DMS 273 treated with DMSO at 0.1 percent for 48 hours (cell line): ENCODE measurements at regions not wholly inside any gene's neighbourhood (a gene's known extent, or its start where the extent isn't known, plus 50 kb on each side); places are given as distances from the start of the nearest gene placed in this dataset.

Experiments
- DNase-seq: peaks from one replicate; lab custom pipeline; 2025; lab: John Stamatoyannopoulos, UW

DNA sequence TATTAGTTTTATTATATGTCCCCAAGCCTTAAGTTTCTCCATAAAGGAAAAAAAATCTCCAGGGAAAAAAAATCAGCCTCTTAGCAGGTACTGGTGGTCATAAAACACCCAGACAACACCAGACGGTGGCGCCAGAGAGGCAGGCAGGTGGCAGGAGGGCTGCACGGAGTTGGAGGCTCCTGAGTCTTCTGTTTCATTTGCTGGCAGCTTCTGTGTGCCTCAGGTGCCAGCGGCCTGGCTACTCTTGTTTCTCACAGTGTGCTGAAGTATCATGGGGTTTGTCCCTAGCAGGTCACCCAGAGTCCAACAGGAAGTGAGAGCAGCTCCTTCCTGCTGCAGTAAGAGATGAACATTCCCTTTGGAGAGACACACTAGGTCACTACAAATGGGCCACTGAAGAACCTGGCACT lies 123.3 kb upstream of the GADD45A start:
- peak; percentile 76 for DNase-seq

DNA sequence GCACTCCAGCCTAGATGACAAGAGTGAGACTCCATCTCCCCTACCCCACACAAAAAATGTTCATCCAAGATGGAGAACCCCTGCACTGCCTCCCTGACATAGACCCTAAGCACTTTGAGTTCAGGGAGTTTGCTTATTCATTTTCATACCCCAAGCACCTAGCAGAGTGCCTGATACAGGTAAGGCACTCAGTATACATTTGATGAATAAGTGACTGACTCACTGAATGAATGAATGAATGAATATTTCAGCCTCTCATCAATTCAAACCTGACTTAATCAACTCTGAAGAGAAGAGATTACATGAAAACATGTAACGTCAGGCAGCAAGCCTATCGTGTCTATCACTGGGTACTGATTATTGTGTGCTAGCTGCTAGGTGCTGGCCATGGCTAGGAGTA lies 121.3 kb upstream of the GADD45A start:
- DNase-seq, result no peak

DNA sequence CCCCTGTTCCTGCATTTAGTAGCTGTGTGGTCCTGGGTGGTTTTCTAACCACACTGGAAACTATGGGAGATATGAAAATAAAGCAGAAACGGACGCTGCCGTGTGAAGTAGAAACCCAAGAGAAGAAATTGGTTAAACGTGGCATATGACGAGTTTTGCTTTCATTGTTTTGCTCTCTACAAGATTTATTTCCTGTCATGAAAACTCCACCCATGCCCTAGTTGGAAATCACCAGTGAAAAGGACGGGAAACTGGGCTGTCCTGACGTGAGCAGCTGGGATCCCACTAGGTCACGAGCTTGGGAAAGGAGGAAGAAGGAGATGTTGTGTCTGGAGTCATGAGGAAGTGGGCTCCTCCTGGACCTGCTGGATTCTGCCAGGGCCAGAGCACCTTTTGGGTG lies 120.8 kb upstream of the GADD45A start:
- DNase-seq, result no peak

DNA sequence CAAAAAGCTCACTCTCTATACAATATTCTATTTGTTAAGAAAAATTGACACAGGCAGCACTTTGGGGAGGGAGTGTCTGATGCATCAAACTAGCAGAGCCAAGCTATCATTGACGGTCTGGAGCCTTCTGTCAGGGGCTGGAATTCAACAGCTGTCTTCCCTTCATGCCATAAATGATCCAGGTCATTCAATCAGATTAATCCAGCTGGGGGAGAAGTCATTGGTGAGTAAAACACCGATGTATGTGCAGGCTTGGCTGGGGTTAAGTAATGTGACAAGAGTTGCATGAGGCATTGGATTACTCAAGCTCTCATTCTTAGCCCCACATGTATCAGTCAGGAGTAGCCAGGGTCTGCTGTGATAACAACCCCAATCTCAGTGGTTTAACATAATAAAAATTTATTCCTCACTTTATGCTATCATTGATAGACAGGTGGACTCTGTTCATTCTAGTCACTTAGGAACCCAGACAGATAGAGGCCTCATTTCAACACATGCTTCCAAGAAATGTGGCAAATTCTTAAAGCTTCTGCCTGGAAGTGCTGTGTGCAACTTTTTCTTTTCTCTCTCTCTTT lies 118.1 kb upstream of the GADD45A start:
- DNase-seq, result peak; percentile 73

DNA sequence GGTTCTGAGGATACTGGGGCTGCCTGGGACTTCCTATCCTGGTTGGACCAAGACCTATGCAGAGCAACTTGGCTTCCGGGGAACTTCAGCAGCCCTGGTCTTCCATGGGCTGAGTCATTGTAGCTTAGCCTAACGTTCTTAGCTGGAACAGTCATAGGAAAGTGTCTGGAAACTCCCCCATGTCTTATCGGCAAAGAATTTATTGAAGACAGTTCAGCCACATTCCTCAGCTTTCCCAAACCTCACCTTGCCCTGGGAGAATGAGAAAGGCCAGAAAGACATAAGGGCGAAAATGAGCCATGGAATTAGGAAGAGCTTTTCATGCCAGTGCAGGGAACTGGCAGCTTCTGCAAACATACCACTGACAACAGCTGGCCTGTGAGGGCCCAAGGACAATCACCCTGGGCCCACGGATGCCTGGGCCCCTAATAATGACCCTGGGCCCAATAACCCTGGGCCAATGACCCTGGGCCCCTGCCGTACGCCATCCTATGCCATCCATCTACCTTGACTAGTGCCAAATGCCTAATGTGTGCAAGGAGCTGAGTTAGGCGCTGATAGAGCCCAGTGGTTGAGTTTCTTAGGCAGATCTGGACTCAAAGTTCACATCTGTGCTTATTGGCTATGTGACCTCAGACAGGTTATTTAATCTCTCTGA lies 114.4 kb upstream of the GADD45A start:
- no peak for DNase-seq

DNA sequence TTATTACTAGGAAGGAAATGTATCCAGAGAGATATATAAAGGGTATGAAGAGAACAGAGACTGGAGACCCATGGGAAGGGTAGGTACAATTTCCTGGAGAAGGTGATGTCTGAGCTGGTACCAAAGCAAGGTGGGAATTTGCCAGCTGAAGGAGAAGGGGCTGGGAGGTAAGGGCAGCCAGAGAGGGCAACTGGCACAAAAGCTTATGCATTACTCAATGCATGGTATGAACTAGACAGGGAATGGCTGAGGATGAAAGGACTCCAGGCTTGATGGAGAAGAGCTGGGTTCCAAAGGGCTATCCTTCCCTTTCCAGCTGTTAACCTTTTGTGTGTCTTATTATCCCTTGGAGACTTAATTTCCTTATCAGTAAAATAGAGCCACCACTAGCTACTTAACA lies 113.6 kb upstream of the GADD45A start:
- DNase-seq, result no peak

DNA sequence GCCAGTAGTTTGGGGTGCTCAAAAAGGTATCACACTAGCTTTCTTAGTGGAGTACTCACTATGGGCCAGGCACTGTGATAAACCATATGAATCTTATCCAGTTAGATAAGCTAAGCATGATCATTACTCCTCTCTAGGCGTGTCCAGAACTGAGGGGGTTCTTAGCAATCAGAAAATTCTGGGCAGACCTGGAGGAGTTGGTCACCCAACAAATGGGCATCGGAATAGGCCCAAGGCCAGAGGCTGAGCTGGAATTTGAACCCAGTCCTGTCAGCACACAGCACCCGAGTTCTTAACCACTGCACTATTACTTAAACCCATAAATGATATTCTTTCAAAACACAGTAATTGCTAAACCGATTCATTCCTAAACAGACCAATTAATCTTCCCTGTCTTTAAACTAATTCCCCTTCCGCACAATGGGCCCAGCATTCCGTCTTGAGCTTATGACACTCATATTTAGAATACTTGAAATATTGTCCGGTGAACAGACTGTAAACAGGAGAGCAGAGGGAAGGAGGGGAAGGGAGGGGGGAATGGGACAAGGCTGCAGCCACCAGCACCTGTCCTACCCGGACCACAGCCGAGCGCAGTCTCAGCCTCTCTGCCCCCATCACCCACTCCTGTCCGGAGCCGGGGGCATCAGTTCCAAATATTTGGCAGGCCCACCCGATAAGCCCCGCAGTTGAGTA lies 113.0 kb upstream of the GADD45A start:
- DNase-seq, result no peak

DNA sequence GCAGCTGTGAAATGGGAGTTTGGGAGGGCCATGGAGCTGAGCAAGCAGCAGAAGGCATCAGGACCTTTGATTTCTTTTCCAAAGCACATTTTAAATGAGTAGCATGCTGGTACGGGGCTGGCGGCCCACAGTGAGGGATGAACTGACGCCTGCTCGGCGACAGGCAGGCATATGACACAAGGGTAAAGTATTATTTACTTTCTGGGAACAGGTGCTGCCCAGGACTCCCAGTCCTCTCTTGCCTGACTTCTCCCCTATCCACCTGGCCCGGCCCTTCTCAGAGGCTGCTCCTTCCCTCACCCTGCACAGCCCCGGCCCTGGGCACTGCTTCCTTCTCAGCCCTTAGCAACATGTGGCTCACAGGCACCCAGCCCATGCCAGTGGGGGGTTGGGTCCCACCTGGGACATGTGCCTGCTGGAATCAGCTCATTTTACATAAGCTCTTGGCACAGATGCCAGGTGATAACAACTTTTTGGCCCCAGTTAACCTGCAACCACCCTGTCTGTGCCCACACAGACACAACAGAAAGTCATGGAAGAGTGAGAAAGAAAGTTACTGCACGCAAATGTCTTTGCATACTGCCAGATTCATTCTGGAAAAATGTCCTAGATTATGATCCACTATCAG lies 112.3 kb upstream of the GADD45A start:
- DNase-seq, result peak; percentile 81

DNA sequence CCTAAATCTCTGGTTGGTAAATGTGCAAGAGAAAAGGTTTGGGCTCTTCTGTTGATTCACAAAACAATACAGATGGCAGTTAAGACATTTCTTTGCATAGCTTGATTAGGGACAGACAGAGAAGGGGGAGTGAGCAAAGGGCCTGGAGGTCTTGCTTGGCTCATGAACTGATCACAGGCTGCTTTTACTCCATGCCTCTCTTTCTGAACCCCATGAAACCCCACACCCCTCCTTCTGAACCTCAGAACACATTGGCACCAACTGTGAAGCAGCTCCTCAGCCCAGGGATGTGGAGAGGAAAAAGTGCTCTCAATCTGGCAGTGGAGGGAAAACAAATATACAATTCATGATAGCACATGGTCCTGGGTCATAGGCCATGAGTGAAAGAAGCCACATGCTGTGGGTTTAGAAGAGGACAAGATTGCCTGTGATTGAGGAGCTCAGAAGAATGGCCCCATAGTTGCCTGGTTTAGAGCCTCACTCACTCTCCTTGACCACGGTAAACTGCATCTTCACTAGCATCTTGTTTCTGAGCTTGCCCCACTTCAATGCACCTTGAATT lies 111.6 kb upstream of the GADD45A start:
- peak; percentile 77 for DNase-seq

DNA sequence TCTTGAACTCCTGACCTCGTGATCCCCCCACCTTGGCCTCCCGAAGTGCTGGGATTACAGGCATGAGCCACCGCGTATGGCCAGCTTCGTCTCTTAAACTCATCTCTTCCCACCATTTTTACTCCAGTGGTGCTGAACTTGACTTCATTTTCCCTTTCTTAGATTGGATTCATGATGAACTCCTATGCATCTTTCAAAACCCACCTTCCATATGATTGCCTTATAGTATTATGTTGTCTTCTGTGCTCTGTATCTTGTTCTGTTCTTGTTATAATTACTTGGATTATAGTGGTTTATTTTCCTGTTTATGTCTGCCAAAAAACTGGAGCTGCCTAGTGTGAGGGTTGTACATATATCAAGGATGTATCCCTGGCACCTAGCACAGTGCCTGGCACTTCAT lies 110.8 kb upstream of the GADD45A start:
- no peak for DNase-seq

DNA sequence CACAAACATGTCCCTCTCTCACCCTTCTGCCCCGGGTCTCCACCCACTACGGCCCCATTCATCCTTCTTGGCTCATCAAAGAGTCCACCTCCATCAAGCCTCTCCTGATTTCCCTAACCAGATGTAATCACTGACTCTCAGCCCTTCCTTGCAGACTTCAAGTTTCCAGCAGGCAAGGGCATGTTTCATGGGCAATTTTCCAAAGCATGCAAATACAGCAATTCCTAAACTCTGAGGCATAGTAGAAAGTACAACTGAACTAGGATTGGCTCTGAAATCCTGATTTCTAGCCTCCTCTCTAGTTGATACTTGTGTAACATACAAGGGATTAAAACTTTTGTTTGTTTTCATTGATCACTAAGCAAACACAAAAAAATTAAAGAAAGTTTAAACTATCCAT lies 109.1 kb upstream of the GADD45A start:
- DNase-seq, result peak; percentile 71

DNA sequence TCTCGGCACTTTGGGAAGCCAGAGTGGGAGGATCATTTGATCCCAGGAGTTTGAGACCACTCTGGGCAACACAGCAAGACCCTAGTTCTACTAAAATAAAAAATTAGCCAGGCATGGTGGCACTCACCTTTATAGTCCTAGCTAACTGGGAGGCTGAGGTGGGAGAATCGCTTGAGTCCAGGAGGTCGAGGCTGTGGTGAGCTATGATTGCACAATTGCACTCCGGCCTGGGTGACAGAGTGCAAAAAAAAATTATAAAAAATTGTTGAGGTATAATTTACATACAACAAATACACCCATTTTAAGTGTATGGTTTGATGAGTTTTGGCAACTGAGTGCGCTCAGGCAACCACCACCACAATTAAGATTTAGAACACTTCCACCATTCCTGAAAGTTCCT lies 108.5 kb upstream of the GADD45A start:
- DNase-seq, result no peak

DNA sequence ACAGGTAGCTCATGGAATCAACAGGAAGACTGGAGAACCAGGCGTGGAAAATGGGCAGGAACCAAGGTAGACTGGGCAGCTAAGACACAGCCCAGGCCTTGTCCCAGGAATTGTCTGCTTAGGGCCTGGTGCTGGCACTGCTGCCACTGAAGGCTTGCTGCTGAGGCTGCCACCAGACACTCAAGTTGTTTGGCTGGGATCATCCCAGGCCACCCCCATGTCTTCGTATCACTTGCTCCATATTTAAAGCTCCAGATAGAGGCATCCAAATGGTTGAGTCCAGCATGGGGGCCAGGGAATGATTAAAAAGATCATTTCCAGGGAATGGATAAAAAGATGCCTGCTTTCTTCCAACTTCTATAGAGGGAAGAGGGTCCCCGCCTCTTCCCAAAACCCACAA lies 107.4 kb upstream of the GADD45A start:
- no peak for DNase-seq

DNA sequence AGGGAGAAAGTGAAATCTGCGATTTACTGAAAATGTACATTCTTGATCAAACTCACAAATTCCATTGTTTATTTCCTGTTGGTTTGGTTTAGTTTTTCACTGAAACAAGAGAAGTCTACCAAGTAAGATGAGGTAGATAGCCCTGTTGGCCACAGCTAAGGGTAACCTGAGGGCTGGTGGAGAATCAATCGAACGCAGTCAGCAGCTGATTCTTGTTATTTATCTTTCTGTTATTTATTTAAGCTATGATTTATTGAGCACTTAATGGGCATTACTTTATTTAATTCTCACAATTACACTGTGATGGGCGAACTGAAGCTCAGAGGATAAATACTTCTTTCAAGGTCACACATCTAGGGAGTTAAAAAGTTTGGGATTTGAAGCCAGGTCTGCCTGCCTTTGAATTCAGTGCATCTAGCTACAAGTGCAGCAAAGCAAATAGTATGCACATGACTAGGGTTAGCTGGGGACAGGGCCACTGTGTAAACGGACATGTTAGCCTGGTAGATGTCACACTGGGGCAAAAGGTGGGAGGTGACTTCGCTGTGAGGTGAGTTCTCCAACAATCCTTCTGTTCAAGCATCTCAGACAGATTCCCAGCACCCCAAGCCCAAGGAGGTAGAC lies 106.5 kb upstream of the GADD45A start:
- no peak for DNase-seq

DNA sequence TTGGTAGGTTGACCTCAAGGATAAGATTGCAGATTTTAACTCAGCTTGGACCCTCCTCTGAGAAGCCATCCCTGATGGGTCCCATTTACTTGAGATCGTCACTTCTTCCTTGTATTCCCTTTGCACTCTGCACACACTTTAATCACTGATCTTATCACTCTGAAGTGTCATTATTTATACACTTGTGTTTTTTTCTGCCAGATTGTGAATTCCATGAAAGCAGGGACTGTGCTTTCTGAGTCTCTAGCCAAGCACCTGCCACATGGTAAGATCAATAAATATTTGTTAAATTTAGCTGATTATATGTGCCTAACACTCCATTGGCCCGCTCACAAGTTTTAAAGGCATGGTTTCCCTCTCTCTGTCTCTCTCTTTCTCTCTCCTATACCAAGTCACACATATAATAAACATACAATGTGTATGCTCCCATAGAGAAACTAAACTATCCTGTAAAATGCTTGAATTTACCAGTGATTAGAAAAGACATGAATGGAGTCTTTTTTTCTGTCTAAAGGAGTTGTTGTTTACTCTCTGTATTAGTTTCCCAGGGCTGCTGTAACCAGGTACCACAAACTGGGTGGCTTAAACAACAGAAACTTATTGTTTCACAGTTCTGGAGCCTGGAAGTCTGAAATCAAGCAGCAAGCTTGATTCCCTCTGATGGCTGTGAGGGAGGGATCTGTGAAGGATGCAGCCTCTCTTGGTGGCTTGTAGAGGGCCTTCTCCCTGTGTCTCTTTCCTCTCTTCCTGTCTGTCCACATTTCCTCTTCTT lies 105.2 kb upstream of the GADD45A start:
- DNase-seq, result no peak

DNA sequence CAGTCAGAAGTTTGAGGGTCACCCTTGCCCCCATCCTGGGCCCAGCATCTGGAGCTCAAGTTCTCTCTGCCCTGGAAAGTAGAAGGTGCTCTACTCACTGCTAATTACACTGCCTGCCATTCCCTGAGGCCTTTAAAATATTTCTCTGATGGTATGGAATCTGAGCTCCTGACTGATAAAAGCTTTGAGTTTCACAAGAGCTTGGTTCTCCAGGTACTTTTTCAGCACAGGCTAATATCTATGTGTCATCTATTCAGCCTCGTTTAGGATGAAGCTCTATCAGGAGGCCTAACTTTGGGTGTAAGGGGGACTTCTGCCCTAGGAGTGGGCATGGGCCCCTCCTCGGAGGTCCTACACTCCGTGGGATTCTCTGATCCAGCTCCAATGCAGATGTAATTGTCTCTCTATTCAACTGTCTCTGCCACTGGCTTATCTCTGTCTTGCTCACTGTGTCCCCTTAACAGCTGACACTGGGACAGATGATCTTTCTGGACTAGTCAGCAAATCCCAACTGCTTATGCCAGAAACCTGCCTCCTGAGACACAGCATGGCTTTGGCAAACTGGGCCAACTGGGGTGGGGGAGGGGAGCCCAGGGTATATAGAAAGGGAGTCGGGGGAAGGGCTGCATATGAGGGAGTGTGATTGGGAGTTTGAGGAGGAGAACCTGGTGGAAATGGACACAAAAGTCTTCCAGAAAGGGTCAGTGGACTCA lies 104.2 kb upstream of the GADD45A start:
- DNase-seq, result no peak

DNA sequence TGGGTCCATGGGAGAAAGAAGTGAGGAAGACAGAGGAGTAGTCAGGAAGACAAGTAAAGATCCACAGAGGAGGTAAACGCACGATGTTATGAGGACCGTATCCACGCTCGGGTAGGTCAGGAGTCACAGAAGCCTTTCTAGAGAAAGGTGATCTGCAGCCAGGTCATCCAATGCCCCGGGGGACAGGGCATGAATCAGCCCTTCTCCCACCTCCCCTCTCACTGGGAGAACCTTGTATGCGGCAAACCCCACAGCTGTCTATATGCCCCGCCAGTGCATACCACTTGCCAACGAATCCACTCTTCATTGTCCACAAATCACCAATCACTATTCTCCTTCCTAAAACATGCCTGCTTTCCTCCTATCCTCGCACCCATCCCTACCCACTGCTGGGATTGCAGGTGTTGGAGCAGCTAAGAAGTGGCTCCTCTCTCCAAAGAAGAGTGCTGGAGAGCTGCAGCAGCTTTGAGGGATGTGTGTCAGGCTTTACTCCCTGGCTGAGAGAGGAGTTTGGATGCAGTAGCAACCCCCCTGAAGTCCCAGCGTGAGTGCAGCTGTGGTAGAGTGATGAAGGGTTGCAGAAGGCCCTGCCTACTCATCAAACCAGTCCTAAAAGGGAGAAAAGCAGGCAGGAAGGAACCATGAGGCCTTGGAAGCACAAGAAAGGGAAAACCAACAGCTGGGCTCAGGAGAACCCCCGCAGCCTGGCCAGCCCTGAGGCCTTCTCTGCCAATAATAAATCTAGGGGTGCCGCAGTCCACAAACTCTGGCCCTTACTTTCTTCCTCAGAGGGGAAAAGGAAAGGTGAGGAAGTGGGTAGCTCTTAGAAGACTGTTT lies 102.2 kb upstream of the GADD45A start:
- DNase-seq, result no peak

DNA sequence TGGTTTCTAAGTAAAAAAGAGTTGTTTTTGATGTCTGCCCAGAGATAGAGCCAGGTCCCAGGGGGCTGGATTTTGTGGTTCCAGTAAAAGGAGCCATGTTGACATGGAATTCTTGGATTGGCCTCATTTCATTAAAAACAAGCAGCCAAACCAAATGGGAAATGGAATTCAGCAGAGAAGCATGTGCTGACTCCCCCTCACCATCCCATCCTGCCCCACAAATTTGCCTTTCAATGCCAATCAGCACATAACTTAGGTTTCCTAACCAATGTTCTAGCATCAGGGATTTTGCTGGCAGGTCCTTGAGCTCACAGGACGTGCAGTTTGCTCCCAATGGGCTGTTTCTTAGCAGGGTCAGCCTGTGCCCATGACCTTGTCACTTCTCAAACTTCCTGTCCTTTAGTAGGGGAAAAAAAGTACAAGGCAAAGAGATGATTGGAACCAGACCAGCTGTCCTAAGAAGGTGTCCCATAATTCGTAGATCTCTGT lies 101.5 kb upstream of the GADD45A start:
- DNase-seq, result no peak

DNA sequence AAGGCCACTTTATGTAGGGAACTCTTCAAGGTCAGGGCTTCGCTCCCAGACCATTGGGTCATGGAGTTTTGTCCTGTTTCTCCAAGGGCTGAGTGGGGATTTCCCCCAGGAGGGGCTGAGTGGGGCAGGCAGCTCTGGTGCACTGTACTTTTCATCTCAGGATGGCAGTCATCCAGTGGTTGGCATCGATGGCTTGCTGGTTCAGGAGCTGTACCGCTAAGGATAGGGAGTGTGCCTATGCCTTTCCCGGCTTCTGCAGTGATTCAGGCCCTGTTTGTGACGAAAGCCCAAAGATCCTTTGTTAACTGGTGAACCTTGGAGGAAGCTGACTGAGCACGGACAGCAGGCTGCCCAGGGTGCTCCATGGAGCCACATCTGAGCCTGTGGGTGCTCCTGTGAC lies 100.1 kb upstream of the GADD45A start:
- no peak for DNase-seq

DNA sequence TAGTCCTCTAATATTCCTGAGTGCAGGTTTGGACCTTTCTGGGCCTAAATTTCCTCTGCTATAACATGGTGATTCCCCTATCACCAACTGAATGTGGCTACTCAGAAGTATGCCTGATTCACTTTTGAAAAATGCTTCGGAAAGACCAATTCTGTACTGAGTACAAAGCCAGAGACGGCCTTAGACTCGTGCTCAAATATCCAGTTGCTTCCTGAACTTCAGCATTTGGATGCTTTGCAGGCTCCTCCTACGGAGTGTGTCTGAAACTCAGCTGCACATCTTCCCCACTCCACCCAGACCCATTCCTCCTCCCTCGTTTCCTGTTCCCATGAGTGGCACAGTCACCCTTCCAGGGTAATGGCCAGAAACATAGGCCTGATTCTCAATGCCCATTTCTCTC lies 98.4 kb upstream of the GADD45A start:
- DNase-seq, result no peak
